GM21515 (cell line): ENCODE measurements at regions not wholly inside any gene's neighbourhood (a gene's known extent, or its start where the extent isn't known, plus 50 kb on each side); places are given as distances from the start of the nearest gene placed in this dataset.
"Not testable (repeated sequence)": the region's sequence is repeated elsewhere in the genome, so short reads cannot be mapped to it uniquely, and the experiment has no call there.

Experiments
- ATAC-seq: cut with Tn5 transposase; IDR thresholded peaks from one replicate; pipeline ENCODE4 v1.9.1; 2021; ENCODE audit not compliant: unreplicated experiment

GRCh38 chr2:16033032-16033293 lies 92.6 kb downstream of the MYCN start:
- no peak for ATAC-seq

GRCh38 chr2:16032282-16033031 lies 92.1 kb downstream of the MYCN start:
- ATAC-seq = no peak

GRCh38 chr2:16031848-16032159 lies 91.5 kb downstream of the MYCN start:
- no peak for ATAC-seq

- ATAC-seq = no peak
These were observed 90.9 kb downstream of the MYCN start for GRCh38 chr2:16031058-16031847.

- ATAC-seq = no peak
These were observed 90.1 kb downstream of the MYCN start for GRCh38 chr2:16030206-16031057.

GRCh38 chr2:16028644-16029043 lies 88.3 kb downstream of the MYCN start:
- no peak for ATAC-seq

GRCh38 chr2:16026816-16027501 lies 86.6 kb downstream of the MYCN start:
- no peak for ATAC-seq

- ATAC-seq = no peak
These were observed 85.7 kb downstream of the MYCN start for GRCh38 chr2:16025876-16026640.

GRCh38 chr2:16025211-16025875 lies 85.0 kb downstream of the MYCN start:
- no peak for ATAC-seq

- ATAC-seq = not testable (repeated sequence)
These were observed 84.3 kb downstream of the MYCN start for GRCh38 chr2:16024628-16025027.

GRCh38 chr2:16023506-16024360 lies 83.4 kb downstream of the MYCN start:
- ATAC-seq = no peak

- no peak for ATAC-seq
These were observed 82.3 kb downstream of the MYCN start for GRCh38 chr2:16022548-16023240.

- ATAC-seq = no peak
These were observed 81.4 kb downstream of the MYCN start for GRCh38 chr2:16021611-16022363.

- ATAC-seq = no peak
These were observed 80.1 kb downstream of the MYCN start for GRCh38 chr2:16020389-16021008.

GRCh38 chr2:16019617-16020351 lies 79.4 kb downstream of the MYCN start:
- ATAC-seq = no peak

- ATAC-seq = no peak
These were observed 78.7 kb downstream of the MYCN start for GRCh38 chr2:16019060-16019480.
